ENCODE measurements at regions not wholly inside any gene's neighbourhood (a gene's known extent, or its start where the extent isn't known, plus 50 kb on each side); places are given as distances from the start of the nearest gene placed in this dataset.

DNA sequence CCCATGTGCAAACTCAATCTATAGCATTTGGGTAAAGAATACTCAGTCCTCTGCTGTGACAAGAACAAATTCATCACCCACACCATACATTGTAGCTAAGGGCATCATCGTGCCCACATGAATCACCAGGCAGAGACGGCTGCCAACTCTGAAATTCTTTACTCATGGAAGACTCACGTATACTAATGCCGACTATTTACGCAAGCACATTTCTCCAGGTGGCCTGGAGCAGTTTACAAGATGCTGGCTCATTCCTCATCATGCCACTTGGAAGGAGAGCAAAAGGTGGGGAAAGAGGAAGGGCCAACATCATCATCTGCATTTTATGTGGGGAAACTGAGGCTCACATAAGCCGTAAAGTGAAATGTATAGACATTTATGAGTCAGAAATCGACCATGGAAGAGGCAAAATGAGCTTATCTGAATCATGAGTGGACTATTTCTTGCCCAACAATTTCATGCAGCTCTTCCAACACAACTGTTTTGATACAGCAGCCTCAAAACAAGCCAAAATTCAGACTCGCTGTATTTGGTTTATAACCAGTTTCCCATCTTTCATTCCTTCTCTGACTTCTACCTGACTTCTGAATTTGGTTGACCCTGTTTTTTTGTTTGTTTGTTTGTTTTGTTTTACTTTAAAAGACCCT, 213.9 kb upstream of the SERP2 start:
- in situ Hi-C loops (cut with HindIII; ENCODE audit: low sequenced_read_pairs): no loop called here
- peak; percentile 35 for DNase-seq (ENCODE audit: low read depth, low spot score)
- no peak overlapping the region for H3K4me3 ChIP-seq (ENCODE audit: low read depth, low read length)
- TF ChIP-seq, protein P1, sequence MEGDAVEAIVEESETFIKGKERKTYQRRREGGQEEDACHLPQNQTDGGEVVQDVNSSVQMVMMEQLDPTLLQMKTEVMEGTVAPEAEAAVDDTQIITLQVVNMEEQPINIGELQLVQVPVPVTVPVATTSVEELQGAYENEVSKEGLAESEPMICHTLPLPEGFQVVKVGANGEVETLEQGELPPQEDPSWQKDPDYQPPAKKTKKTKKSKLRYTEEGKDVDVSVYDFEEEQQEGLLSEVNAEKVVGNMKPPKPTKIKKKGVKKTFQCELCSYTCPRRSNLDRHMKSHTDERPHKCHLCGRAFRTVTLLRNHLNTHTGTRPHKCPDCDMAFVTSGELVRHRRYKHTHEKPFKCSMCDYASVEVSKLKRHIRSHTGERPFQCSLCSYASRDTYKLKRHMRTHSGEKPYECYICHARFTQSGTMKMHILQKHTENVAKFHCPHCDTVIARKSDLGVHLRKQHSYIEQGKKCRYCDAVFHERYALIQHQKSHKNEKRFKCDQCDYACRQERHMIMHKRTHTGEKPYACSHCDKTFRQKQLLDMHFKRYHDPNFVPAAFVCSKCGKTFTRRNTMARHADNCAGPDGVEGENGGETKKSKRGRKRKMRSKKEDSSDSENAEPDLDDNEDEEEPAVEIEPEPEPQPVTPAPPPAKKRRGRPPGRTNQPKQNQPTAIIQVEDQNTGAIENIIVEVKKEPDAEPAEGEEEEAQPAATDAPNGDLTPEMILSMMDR (IDR thresholded peaks at IDR 0.05; ENCODE audit: low read depth, low read length): no peak

DNA sequence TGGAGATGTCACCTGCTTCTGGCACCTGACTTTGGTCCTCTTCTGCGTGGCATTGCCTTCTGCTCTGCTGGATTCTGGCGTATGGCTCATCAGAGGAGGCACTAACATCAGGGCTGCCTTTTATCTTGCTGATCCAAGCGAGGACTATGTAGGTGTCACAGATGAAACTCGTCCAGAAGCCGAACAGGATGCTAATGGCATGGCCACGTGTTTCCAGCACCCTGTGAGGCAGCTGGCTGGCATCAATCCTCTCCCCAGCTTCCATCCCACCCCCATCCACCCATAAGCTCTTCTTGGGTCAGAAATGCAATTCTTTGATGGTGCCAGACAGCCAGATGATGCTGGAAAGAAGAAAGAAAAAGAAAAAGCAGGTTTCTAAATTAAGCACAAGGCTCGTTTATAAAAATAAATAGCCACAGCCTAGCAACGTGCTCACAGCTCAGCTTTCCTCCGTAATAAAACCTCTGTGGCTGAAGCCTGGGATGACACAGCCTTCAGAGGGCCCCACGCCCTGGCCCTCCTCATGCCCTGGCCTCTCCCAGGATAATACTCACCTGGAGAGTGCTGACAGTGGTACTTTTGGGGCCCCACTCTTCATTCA, 212.9 kb upstream of the SERP2 start:
- DNase-seq (ENCODE audit: low read depth, low spot score): no peak
- in situ Hi-C loops (cut with HindIII; ENCODE audit: low sequenced_read_pairs): no loop called here
- TF ChIP-seq, protein P1 (IDR thresholded peaks at IDR 0.05; ENCODE audit: low read depth, low read length): no peak
- H3K4me3 ChIP-seq (ENCODE audit: low read depth, low read length): no peak overlapping the region

DNA sequence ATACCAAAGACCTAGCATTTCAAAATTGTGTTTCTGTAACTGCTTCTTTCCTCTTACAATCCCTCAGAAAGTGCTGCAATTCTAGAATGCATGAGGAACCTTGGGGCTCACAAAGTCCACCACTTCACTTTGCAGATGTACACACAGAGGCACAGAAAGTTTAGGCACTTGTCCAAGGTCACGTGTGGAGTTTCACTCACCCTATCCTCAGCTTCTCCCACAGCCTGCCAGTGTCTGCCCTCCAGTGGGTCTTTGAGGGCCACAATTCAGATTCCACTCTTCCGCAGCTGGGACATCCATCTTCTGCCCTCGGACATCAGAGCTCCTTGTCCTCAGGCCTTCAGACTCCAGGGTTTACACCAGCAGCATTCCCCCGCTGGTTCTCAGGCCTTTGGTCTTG, 210.5 kb upstream of the SERP2 start:
- no peak overlapping the region for H3K4me3 ChIP-seq (ENCODE audit: low read depth, low read length)
- no peak for DNase-seq (ENCODE audit: low read depth, low spot score)
- in situ Hi-C loops (cut with HindIII; ENCODE audit: low sequenced_read_pairs): no loop called here
- TF ChIP-seq, protein P1 (IDR thresholded peaks at IDR 0.05; ENCODE audit: low read depth, low read length): no peak

DNA sequence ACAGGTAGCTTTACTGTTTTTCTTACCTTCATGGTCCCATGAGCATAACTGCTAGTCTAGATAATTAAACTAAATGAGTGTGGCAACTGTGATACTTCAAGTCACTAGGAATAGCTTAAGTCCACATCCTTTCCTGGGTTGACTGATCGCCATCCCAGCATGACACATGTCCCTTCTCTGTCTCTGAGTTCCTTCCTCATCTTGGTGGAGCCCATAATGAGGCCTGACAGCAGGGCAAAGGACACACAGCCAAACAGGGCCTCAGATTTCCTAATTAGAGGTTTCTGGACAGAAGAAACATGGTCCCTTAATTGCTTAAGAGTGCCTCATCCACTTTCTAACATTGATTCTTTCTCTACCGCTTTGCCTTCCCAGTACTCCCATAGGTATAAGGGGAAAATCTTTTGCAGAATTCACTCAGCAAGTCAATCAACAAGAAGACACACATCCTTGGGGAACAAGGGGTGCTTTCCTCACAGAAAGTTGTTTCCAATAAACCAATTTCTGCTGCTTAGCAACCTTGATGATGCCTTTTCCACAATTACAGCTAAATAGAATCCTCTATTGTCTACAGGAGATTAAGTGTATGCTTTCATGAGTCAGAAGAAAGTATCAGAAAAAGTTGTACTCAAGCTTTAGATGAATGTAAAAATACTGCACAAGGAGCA, 208.3 kb upstream of the SERP2 start:
- no peak overlapping the region for H3K4me3 ChIP-seq (ENCODE audit: low read depth, low read length)
- no peak for DNase-seq (ENCODE audit: low read depth, low spot score)
- in situ Hi-C loops (cut with HindIII; ENCODE audit: low sequenced_read_pairs): no loop called here
- TF ChIP-seq, protein P1 (IDR thresholded peaks at IDR 0.05; ENCODE audit: low read depth, low read length): no peak

DNA sequence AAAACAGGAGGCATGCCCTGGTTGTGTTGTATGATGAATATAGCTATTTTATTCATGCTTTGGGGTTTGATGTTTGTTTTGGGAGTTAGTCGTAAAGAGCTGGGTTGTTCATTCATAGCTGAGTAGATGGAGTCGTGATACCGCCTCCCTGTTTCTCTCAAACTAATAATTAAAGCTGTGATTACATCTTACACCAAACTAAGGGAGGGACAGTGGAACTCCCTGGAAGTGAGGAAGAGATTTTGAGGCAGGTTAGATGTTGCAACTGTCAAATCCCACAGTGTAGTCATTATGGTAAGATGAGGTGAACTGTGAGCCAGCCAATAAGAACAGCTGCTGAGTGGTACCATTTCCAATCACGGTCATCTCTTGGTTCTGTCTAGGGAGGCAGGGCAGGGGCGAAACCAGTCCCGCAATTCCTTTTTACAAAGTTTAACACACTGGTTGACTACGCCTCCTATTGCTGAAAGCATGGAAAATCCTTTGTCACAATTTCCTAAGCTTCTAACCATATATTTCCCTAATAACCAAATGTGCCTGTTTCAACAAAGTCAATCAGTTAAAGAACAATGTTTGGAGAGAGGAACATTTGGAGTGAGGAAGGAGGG, 207.6 kb upstream of the SERP2 start:
- DNase-seq (ENCODE audit: low read depth, low spot score): no peak
- in situ Hi-C loops (cut with HindIII; ENCODE audit: low sequenced_read_pairs): no loop called here
- TF ChIP-seq, protein P1 (IDR thresholded peaks at IDR 0.05; ENCODE audit: low read depth, low read length): no peak
- no peak overlapping the region for H3K4me3 ChIP-seq (ENCODE audit: low read depth, low read length)

DNA sequence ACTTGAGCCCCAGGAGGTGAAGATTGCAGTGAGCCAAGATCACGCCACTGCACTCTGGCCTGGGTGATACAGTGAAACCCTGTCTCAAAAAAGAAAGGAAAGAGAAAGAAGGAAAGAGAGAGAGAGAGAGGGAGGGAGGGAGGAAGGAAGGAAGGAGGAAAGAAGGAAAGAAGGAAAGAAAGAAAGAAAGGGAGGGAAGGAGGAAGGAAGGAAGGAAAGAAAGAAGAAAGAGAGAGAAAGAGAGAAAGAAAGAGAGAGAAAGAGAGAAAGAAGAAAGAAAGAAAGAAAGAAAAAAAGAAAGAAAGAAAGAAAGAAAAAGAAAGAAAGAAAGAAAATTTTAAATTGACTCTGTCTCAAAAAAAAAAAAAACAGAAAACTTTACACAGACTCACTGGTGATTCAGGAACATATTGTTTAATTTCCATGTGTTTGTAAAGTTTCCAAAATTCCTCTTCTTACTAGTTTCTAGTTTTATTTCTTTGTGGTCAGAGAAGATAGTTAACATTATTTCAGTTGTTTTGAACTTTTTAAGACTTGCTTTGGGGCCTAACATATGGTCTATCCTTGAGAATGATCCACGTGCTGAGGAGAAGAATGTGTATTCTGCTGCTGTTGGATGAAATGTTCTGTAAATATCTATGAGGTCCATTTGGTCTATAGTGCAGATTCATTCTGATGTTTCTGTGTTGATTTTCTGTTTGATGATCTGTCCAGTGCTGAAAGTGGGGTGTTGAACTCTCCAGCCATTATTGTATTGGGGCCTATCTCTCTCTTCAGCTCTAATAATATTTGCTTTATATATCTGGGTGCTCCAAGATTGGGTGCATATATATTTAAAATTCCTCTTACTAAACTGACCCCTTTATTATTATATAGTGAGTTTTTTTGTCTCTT, 204.4 kb upstream of the SERP2 start:
- DNase-seq (ENCODE audit: low read depth, low spot score): no peak
- TF ChIP-seq, protein P1 (IDR thresholded peaks at IDR 0.05; ENCODE audit: low read depth, low read length): no peak
- no peak overlapping the region for H3K4me3 ChIP-seq (ENCODE audit: low read depth, low read length)
- in situ Hi-C loops (cut with HindIII; ENCODE audit: low sequenced_read_pairs): no loop called here

Data from astrocyte of the spinal cord (primary cell).